ENCODE measurements at regions not wholly inside any gene's neighbourhood (a gene's known extent, or its start where the extent isn't known, plus 50 kb on each side); places are given as distances from the start of the nearest gene placed in this dataset.

GRCh38 chr2:18422432-18423165 lies 137.9 kb downstream of the RDH14 start:
- DNase-seq = no peak

GRCh38 chr2:18413676-18414396 lies 146.6 kb downstream of the RDH14 start:
- DNase-seq = no peak

GRCh38 chr2:18412980-18413675 lies 147.3 kb downstream of the RDH14 start:
- no peak for DNase-seq

- no peak for DNase-seq
These were observed 148.8 kb downstream of the RDH14 start for GRCh38 chr2:18411626-18412025.

- no peak for DNase-seq
These were observed 149.9 kb downstream of the RDH14 start for GRCh38 chr2:18410543-18410942.

- DNase-seq = no peak
These were observed 151.8 kb downstream of the RDH14 start for GRCh38 chr2:18408638-18409037.

GRCh38 chr2:18406219-18406618 lies 154.2 kb downstream of the RDH14 start:
- DNase-seq = no peak

- DNase-seq = no peak
These were observed 155.7 kb downstream of the RDH14 start for GRCh38 chr2:18404708-18405107.

- DNase-seq = no peak
These were observed 156.4 kb downstream of the RDH14 start for GRCh38 chr2:18403921-18404522.

- DNase-seq = no peak
These were observed 157.6 kb downstream of the RDH14 start for GRCh38 chr2:18402831-18403230.

- no peak for DNase-seq
These were observed 159.0 kb downstream of the RDH14 start for GRCh38 chr2:18401471-18401870.

GRCh38 chr2:18399601-18400000 lies 160.9 kb downstream of the RDH14 start:
- no peak for DNase-seq

- DNase-seq = no peak
These were observed 161.6 kb downstream of the RDH14 start for GRCh38 chr2:18398833-18399232.

- no peak for DNase-seq
These were observed 164.0 kb downstream of the RDH14 start for GRCh38 chr2:18396329-18397010.

- no peak for DNase-seq
These were observed 164.9 kb downstream of the RDH14 start for GRCh38 chr2:18395555-18395954.

- peak; percentile 33 for DNase-seq
These were observed 172.8 kb downstream of the RDH14 start for GRCh38 chr2:18387441-18388206.

- DNase-seq = no peak
These were observed 176.2 kb downstream of the RDH14 start for GRCh38 chr2:18384242-18384641.

GRCh38 chr2:18381386-18381785 lies 179.1 kb downstream of the RDH14 start:
- DNase-seq = no peak

GRCh38 chr2:18380321-18380720 lies 180.1 kb downstream of the RDH14 start:
- DNase-seq = no peak

- no peak for DNase-seq
These were observed 180.6 kb downstream of the RDH14 start for GRCh38 chr2:18379870-18380269.

- DNase-seq = peak; percentile 32
These were observed 182.3 kb downstream of the RDH14 start for GRCh38 chr2:18378020-18378653.

GRCh38 chr2:18376936-18377335 lies 183.5 kb downstream of the RDH14 start:
- DNase-seq = no peak

All from NCI-H1092 treated with DMSO at 0.1 percent for 48 hours (cell line).